ENCODE measurements at regions not wholly inside any gene's neighbourhood (a gene's known extent, or its start where the extent isn't known, plus 50 kb on each side); places are given as distances from the start of the nearest gene placed in this dataset.

DNA sequence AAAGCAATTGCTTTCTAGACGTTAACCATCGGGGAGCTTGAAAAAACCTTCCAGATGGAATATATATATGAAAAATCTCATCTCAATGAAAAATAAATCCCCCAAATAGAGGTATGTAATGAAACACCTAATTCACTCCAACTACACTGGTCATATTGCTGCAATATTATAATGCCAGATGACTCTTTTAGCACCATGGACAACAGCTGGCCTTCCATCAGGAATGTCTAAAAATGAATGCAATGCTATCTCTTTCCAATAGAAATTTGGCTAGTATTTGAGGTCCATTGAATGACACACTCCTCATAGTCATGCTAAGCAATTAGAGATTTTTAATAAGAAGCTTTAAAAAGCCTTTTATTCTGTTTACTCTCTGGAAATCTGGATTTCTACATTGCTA is 340.2 kb upstream of the BRINP1 start:
- Mint-ChIP-seq H3K4me3 (no peak overlapping the region), H3K4me1 (no peaks in the 10 kb centered on the region), H3K9me3 (no peaks in the 10 kb centered on the region), H3K36me3 (ENCODE audit: low read depth) (no peaks in the 10 kb centered on the region), H3K27me3 (ENCODE audit: low read depth) (peaks cover 18% of the 10 kb centered on the region), H3K27ac (ENCODE audit: unreplicated experiment) (no peak overlapping the region)
- TF ChIP-seq, protein P1, sequence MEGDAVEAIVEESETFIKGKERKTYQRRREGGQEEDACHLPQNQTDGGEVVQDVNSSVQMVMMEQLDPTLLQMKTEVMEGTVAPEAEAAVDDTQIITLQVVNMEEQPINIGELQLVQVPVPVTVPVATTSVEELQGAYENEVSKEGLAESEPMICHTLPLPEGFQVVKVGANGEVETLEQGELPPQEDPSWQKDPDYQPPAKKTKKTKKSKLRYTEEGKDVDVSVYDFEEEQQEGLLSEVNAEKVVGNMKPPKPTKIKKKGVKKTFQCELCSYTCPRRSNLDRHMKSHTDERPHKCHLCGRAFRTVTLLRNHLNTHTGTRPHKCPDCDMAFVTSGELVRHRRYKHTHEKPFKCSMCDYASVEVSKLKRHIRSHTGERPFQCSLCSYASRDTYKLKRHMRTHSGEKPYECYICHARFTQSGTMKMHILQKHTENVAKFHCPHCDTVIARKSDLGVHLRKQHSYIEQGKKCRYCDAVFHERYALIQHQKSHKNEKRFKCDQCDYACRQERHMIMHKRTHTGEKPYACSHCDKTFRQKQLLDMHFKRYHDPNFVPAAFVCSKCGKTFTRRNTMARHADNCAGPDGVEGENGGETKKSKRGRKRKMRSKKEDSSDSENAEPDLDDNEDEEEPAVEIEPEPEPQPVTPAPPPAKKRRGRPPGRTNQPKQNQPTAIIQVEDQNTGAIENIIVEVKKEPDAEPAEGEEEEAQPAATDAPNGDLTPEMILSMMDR (conservative IDR thresholded peaks at IDR 0.05) = no peak
- DNase-seq (ENCODE audit: low read depth, low spot score) = no peak

- DNase-seq (ENCODE audit: low read depth, low spot score) = no peak
- peaks cover 28% of the 10 kb centered on the region for H3K27me3 Mint-ChIP-seq (ENCODE audit: low read depth)
- no peaks in the 10 kb centered on the region for H3K36me3 Mint-ChIP-seq (ENCODE audit: low read depth)
- H3K9me3 Mint-ChIP-seq = no peaks in the 10 kb centered on the region
- H3K27ac Mint-ChIP-seq (ENCODE audit: unreplicated experiment) = no peak overlapping the region
- no peak overlapping the region for H3K4me3 Mint-ChIP-seq
- H3K4me1 Mint-ChIP-seq = no peaks in the 10 kb centered on the region
- TF ChIP-seq, protein P1 (conservative IDR thresholded peaks at IDR 0.05) = no peak
Observed at GRCh38 chr9:119707228-119707845, 338.1 kb upstream of the BRINP1 start.

GRCh38 chr9:119701651-119702050 is 332.4 kb upstream of the BRINP1 start:
- Mint-ChIP-seq H3K9me3 (no peaks in the 10 kb centered on the region), H3K4me1 (no peaks in the 10 kb centered on the region), H3K27ac (ENCODE audit: unreplicated experiment) (no peak overlapping the region), H3K27me3 (ENCODE audit: low read depth) (peaks cover 63% of the 10 kb centered on the region), H3K36me3 (ENCODE audit: low read depth) (no peaks in the 10 kb centered on the region), H3K4me3 (no peak overlapping the region)
- DNase-seq (ENCODE audit: low read depth, low spot score) = no peak
- TF ChIP-seq, protein P1 (conservative IDR thresholded peaks at IDR 0.05) = no peak

DNA sequence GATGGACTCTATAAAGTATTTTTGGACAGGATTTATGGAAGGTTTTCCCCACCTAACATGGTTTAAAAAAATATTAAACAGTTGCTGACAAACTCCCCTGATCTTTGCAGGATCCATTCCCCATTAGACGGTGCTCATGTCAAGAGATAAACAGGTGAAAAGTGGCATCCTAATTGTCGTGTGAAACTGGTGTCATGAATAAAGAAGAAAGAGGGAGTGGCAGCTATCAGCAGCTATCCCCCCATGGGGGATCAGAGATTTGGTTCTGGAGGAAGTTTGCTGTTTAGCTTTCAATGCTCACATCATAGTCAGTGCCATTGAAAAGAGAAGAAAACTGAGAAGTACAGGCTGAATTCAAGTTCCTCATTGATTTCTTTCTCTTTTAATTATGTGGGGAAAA is 329.3 kb upstream of the BRINP1 start:
- TF ChIP-seq, protein P1 (conservative IDR thresholded peaks at IDR 0.05) = no peak
- Mint-ChIP-seq H3K27me3 (ENCODE audit: low read depth) (peaks cover 57% of the 10 kb centered on the region), H3K27ac (ENCODE audit: unreplicated experiment) (no peak overlapping the region), H3K36me3 (ENCODE audit: low read depth) (no peaks in the 10 kb centered on the region), H3K9me3 (no peaks in the 10 kb centered on the region), H3K4me3 (no peak overlapping the region), H3K4me1 (no peaks in the 10 kb centered on the region)
- no peak for DNase-seq (ENCODE audit: low read depth, low spot score)

GRCh38 chr9:119697996-119698395 is 328.8 kb upstream of the BRINP1 start:
- H3K4me1 Mint-ChIP-seq = no peaks in the 10 kb centered on the region
- H3K27me3 Mint-ChIP-seq (ENCODE audit: low read depth) = peaks cover 55% of the 10 kb centered on the region
- H3K27ac Mint-ChIP-seq (ENCODE audit: unreplicated experiment) = no peak overlapping the region
- H3K36me3 Mint-ChIP-seq (ENCODE audit: low read depth) = no peaks in the 10 kb centered on the region
- DNase-seq (ENCODE audit: low read depth, low spot score) = no peak
- no peaks in the 10 kb centered on the region for H3K9me3 Mint-ChIP-seq
- TF ChIP-seq, protein P1 (conservative IDR thresholded peaks at IDR 0.05) = no peak
- no peak overlapping the region for H3K4me3 Mint-ChIP-seq

Measured in neural crest cell (in vitro differentiated cells).